Liver (tissue), 8 donors: ENCODE measurements at regions not wholly inside any gene's neighbourhood (a gene's known extent, or its start where the extent isn't known, plus 50 kb on each side); places are given as distances from the start of the nearest gene placed in this dataset.

Experiments used
- DNase-seq: peaks from one replicate; pipeline ENCODE4 v3.0.0-alpha.2; 2017; ENCODE audit warnings: low spot score
- H3K27ac ChIP-seq, 2 donors: one replicate each; pipeline ENCODE4 v1.7.0; 2013; ENCODE audit warnings: inconsistent platforms in 2 of 2, low read length in 2 of 2, control low read depth in 1 of 2, low read depth in 1 of 2, mild to moderate bottlenecking in 1 of 2
- H3K27me3 ChIP-seq, 4 donors: one replicate each; pipeline versions ENCODE4 v1.6.1 to v1.7.0; 2013; ENCODE audit warnings: low read length in 3 of 4, inconsistent platforms in 1 of 4, mild to moderate bottlenecking in 1 of 4, moderate library complexity in 1 of 4; ENCODE audit not compliant: control insufficient read depth in 4 of 4, insufficient read depth in 4 of 4
- H3K36me3 ChIP-seq, 4 donors: one replicate each; pipeline versions ENCODE4 v1.6.1 to v1.7.0; 2013; ENCODE audit warnings: low read length in 3 of 4, mild to moderate bottlenecking in 3 of 4, low read depth in 1 of 4, moderate library complexity in 1 of 4; ENCODE audit not compliant: control insufficient read depth in 4 of 4, insufficient read depth in 3 of 4
- H3K4me1 ChIP-seq, 4 donors: one replicate each; pipeline versions ENCODE4 v1.6.1 to v1.7.0; 2013; ENCODE audit warnings: low read length in 3 of 4, mild to moderate bottlenecking in 3 of 4, moderate library complexity in 1 of 4; ENCODE audit not compliant: control insufficient read depth in 4 of 4, insufficient read depth in 4 of 4
- H3K4me3 ChIP-seq, 3 donors: one replicate each; pipeline versions ENCODE4 v1.6.1 to v1.7.0; 2013; ENCODE audit warnings: low read length in 3 of 3, control low read depth in 1 of 3, low read depth in 1 of 3, mild to moderate bottlenecking in 1 of 3
- H3K9ac ChIP-seq, 2 donors: one replicate each; pipeline ENCODE4 v1.7.0; 2013; ENCODE audit warnings: low read length in 2 of 2, mild to moderate bottlenecking in 2 of 2, moderate library complexity in 2 of 2, control low read depth in 1 of 2, low read depth in 1 of 2
- H3K9me3 ChIP-seq, 4 donors: one replicate each; pipeline versions ENCODE4 v1.6.1 to v1.7.0; 2013; ENCODE audit warnings: low read length in 3 of 4; ENCODE audit not compliant: control insufficient read depth in 4 of 4
- ATF3 ChIP-seq: IDR thresholded peaks from 2 replicates; pipeline ENCODE4 v1.6.1; 2016; ENCODE audit warnings: antibody characterized with exemption
- CTCF ChIP-seq: fragments of 150-350 bp; IDR thresholded peaks from 2 replicates; pipeline ENCODE4 v1.5.1; 2017; ENCODE audit warnings: improper control_type of control experiment, low read depth, low read length; ENCODE audit not compliant: missing input control
- FOXA1 ChIP-seq: IDR thresholded peaks from 2 replicates; pipeline ENCODE4 v1.6.1; 2016; ENCODE audit warnings: antibody characterized with exemption
- FOXA2 ChIP-seq: IDR thresholded peaks from 2 replicates; pipeline ENCODE4 v1.6.1; 2016; ENCODE audit warnings: antibody characterized with exemption
- GABPA ChIP-seq, 2 donors: IDR thresholded peaks in 1 of 2; conservative IDR thresholded peaks in 1 of 2; 2 replicates each; pipeline ENCODE4 v1.6.1; 2016; ENCODE audit warnings: antibody characterized with exemption in 2 of 2, mild to moderate bottlenecking in 1 of 2, moderate library complexity in 1 of 2
- HNF4A ChIP-seq, 2 donors: conservative IDR thresholded peaks; 2 replicates each; pipeline ENCODE4 v1.6.1; 2016; ENCODE audit warnings: antibody characterized with exemption in 2 of 2, mild to moderate bottlenecking in 2 of 2
- MAX ChIP-seq: IDR thresholded peaks from 2 replicates; pipeline ENCODE4 v1.6.1; 2016; ENCODE audit warnings: antibody characterized with exemption
- NR2F2 ChIP-seq: IDR thresholded peaks from 2 replicates; pipeline ENCODE4 v1.6.1; 2016; ENCODE audit warnings: antibody characterized with exemption
- RXRA ChIP-seq, 2 donors: IDR thresholded peaks; 2 replicates each; pipeline ENCODE4 v1.6.1; 2017 to 2018; ENCODE audit warnings: antibody characterized with exemption in 2 of 2, mild to moderate bottlenecking in 1 of 2
- SP1 ChIP-seq: IDR thresholded peaks from 2 replicates; pipeline ENCODE4 v1.6.1; 2018; ENCODE audit warnings: antibody characterized with exemption, mild to moderate bottlenecking
- YY1 ChIP-seq: IDR thresholded peaks from 2 replicates; pipeline ENCODE4 v1.6.1; 2016; ENCODE audit warnings: antibody characterized with exemption, mild to moderate bottlenecking
- ZBTB33 ChIP-seq: IDR thresholded peaks from 2 replicates; pipeline ENCODE4 v1.6.1; 2016; ENCODE audit warnings: antibody characterized with exemption
- WGBS: extraction: QIAGEN DNeasy Blood & Tissue Kit; methylation state at CpG from one replicate; pipeline ENCODE4 v1.1.7; 2013; 5-methylcytosine and 5-hydroxymethylcytosine counted together
- TF ChIP-seq, protein P1 (sequence below): IDR thresholded peaks from 2 replicates; pipeline ENCODE4 v1.6.1; 2016; ENCODE audit warnings: antibody characterized with exemption, mild to moderate bottlenecking
- donor health status: healthy.
- donor health status: healthy.
- donor health status: healthy.
- donor health status: healthy.
- donor health status: healthy.

GRCh38 chr4:106676173-106676921, 307.8 kb upstream of the GIMD1 start:
- TF ChIP-seq YY1 (no peak), MAX (no peak), ZBTB33 (no peak), ATF3 (no peak), HNF4A (conservative IDR thresholded peaks at IDR 0.05) (no peak), GABPA (IDR thresholded peaks at IDR 0.05 in 1 of 2, conservative IDR thresholded peaks at IDR 0.05 in 1 of 2) (no peak), NR2F2 (no peak)
- TF ChIP-seq, protein P1, sequence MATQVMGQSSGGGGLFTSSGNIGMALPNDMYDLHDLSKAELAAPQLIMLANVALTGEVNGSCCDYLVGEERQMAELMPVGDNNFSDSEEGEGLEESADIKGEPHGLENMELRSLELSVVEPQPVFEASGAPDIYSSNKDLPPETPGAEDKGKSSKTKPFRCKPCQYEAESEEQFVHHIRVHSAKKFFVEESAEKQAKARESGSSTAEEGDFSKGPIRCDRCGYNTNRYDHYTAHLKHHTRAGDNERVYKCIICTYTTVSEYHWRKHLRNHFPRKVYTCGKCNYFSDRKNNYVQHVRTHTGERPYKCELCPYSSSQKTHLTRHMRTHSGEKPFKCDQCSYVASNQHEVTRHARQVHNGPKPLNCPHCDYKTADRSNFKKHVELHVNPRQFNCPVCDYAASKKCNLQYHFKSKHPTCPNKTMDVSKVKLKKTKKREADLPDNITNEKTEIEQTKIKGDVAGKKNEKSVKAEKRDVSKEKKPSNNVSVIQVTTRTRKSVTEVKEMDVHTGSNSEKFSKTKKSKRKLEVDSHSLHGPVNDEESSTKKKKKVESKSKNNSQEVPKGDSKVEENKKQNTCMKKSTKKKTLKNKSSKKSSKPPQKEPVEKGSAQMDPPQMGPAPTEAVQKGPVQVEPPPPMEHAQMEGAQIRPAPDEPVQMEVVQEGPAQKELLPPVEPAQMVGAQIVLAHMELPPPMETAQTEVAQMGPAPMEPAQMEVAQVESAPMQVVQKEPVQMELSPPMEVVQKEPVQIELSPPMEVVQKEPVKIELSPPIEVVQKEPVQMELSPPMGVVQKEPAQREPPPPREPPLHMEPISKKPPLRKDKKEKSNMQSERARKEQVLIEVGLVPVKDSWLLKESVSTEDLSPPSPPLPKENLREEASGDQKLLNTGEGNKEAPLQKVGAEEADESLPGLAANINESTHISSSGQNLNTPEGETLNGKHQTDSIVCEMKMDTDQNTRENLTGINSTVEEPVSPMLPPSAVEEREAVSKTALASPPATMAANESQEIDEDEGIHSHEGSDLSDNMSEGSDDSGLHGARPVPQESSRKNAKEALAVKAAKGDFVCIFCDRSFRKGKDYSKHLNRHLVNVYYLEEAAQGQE: no peak
- no peak overlapping the region for H3K27ac ChIP-seq
- no peaks in the 10 kb centered on the region for H3K9me3 ChIP-seq
- no peaks in the 10 kb centered on the region for H3K36me3 ChIP-seq
- H3K4me1 ChIP-seq: no peaks in the 10 kb centered on the region
- no peaks in the 10 kb centered on the region for H3K27me3 ChIP-seq
- no peak overlapping the region for H3K4me3 ChIP-seq
- 73% methylated on average over 3 of the region's 3 CpGs for whole genome bisulfite sequencing
- DNase-seq: no peak
- H3K9ac ChIP-seq: no peak overlapping the region

DNA sequence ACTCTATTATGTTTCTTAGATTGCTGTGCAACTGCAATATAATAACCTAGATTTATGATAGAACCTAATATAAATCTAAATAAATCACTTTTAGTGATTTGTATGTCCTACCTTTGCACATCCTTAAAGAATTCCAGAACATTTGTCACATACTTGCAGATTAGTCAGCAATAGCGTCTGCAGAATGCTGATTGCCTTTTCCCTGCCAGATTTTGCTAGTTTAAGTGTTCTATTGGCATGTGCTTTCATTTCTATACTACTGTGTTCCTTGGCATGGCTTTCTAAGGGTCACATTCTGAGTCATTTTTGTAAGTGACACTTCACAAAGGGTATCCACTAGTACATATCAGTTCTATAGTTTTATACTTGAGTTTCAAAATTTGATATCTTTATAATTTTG, 303.1 kb upstream of the GIMD1 start:
- H3K9me3 ChIP-seq: no peaks in the 10 kb centered on the region
- no peaks in the 10 kb centered on the region for H3K4me1 ChIP-seq
- no peak for TF ChIP-seq CTCF
- TF ChIP-seq FOXA1: no peak
- no peak for TF ChIP-seq FOXA2
- TF ChIP-seq, protein P1: no peak
- TF ChIP-seq HNF4A (conservative IDR thresholded peaks at IDR 0.05): no peak
- TF ChIP-seq YY1: no peak
- TF ChIP-seq GABPA (IDR thresholded peaks at IDR 0.05 in 1 of 2, conservative IDR thresholded peaks at IDR 0.05 in 1 of 2): no peak
- no peak for TF ChIP-seq RXRA (IDR thresholded peaks at IDR 0.05)
- TF ChIP-seq NR2F2: no peak
- TF ChIP-seq SP1: no peak
- TF ChIP-seq MAX: no peak
- no peak for DNase-seq
- 52% methylated on average over 1 of the region's 1 CpG for WGBS
- H3K36me3 ChIP-seq: no peaks in the 10 kb centered on the region
- H3K27me3 ChIP-seq: no peaks in the 10 kb centered on the region
- H3K27ac ChIP-seq: no peak overlapping the region
- no peak overlapping the region for H3K9ac ChIP-seq
- no peak overlapping the region for H3K4me3 ChIP-seq
